ENCODE measurements at regions not wholly inside any gene's neighbourhood (a gene's known extent, or its start where the extent isn't known, plus 50 kb on each side); places are given as distances from the start of the nearest gene placed in this dataset.

- RAD21 ChIA-PET (ENCODE audit: unreplicated experiment): interaction anchor here (1.0 kb wide), 1 partner anchor 9 kb away, joined by 3 read pairs; no protein-coding TSS in a partner anchor
- no peaks in the 10 kb centered on the region for H3K9me3 ChIP-seq (replicated peaks; ENCODE audit: control insufficient read depth, insufficient read depth, low read length)
- H3K36me3 ChIP-seq (ENCODE audit: control insufficient read depth in 2 of 2, insufficient read depth in 2 of 2, low read length in 1 of 2): no peaks in the 10 kb centered on the region
- H3K4me3 ChIP-seq: no peak overlapping the region
- H3K79me2 ChIP-seq (ENCODE audit: control insufficient read depth, insufficient read depth, low read length): no peaks in the 10 kb centered on the region
- CTCF ChIA-PET: no interaction called here
- no peak for TF ChIP-seq LARP7 (IDR thresholded peaks at IDR 0.05)
- TF ChIP-seq CBFB (IDR thresholded peaks at IDR 0.05; ENCODE audit: low read depth): no peak
- TF ChIP-seq ZNF384 (IDR thresholded peaks at IDR 0.05; ENCODE audit: borderline replicate concordance, low read depth, low read length): no peak
- no peak for TF ChIP-seq TBL1XR1 (IDR thresholded peaks at IDR 0.05; ENCODE audit: low read depth, low read length)
- TF ChIP-seq STAT3 (IDR thresholded peaks at IDR 0.05; ENCODE audit: low read depth, low read length): no peak
- TF ChIP-seq BCLAF1 (IDR thresholded peaks at IDR 0.05): no peak
- TF ChIP-seq HCFC1 (IDR thresholded peaks at IDR 0.05; ENCODE audit: low read length): no peak
- H3K27me3 ChIP-seq (replicated peaks in 1 of 2; ENCODE audit: control insufficient read depth in 2 of 2, insufficient read depth in 2 of 2, low read length in 1 of 2): no peaks in the 10 kb centered on the region
- WGBS (ENCODE audit: insufficient coverage, insufficient replicate concordance, low lambda C conversion rate, missing lambda C conversion rate): 55% methylated on average over 6 of the region's 6 CpGs
- DNase-seq (ENCODE audit: low read depth, low spot score): no peak
- no TSS peak for BruUV-seq (replicated peaks)
- in situ Hi-C loops (cut with MboI): no loop called here
- intact Hi-C loops (cut with micrococcal nuclease; ENCODE audit: unreplicated experiment): no loop called here
- no peak for FAIRE-seq
- H4K20me1 ChIP-seq (ENCODE audit: control insufficient read depth, insufficient read depth): no peaks in the 10 kb centered on the region
- SMC1A ChIA-PET (ENCODE audit: uncharacterized antibody, unreplicated experiment): no interaction called here
- no peak overlapping the region for H3K4me2 ChIP-seq (ENCODE audit: control insufficient read depth, insufficient read depth)
- POLR2A ChIA-PET: no interaction called here
- no peaks in the 10 kb centered on the region for H3K4me1 ChIP-seq (ENCODE audit: control insufficient read depth, insufficient read depth, low read length)
- no peak overlapping the region for H3K27ac ChIP-seq (ENCODE audit: control insufficient read depth, insufficient read depth)
- no peak overlapping the region for H3K9ac ChIP-seq (ENCODE audit: control insufficient read depth, insufficient read depth, low read length)
- no peak overlapping the region for H2AFZ ChIP-seq (ENCODE audit: control insufficient read depth, low read depth, low read length)
- no peak for ATAC-seq
These were observed 634.2 kb upstream of the TMEFF2 start for GRCh38 chr2:192828947-192829346.

All from GM12878 (cell line).